ENCODE measurements at regions not wholly inside any gene's neighbourhood (a gene's known extent, or its start where the extent isn't known, plus 50 kb on each side); places are given as distances from the start of the nearest gene placed in this dataset.
"Not testable (repeated sequence)": the region's sequence is repeated elsewhere in the genome, so short reads cannot be mapped to it uniquely, and the experiment has no call there.

DNA sequence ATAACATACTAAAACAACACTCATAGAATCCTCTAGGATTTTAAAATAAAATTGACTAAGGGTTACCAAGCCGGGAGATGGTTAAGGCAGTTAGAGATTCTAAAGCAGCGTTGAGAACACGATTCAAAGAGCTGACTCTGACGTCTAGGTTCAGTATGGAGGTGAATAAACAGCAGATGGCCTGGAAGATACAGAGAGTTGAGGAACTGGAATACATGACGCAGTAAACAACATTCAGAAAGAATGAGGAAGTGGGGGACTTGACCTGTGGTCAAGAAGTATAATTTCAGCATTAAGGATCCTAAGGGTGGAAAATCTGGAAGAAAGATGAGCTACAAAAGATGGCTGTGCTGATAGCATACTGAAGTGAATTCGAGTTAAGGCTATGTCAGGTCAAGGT, 172.5 kb upstream of the NBPF9 start:
- not testable (repeated sequence) for DNase-seq (ENCODE audit: low read depth, low spot score)

- DNase-seq (ENCODE audit: low read depth, low spot score) = not testable (repeated sequence)
These were observed 173.1 kb upstream of the NBPF9 start for GRCh38 chr1:149276496-149276895.

- DNase-seq (ENCODE audit: low read depth, low spot score) = not testable (repeated sequence)
These were observed 174.8 kb upstream of the NBPF9 start for GRCh38 chr1:149278156-149278555.

- DNase-seq (ENCODE audit: low read depth, low spot score) = not testable (repeated sequence)
These were observed 175.7 kb upstream of the NBPF9 start for GRCh38 chr1:149279015-149279414.

DNA sequence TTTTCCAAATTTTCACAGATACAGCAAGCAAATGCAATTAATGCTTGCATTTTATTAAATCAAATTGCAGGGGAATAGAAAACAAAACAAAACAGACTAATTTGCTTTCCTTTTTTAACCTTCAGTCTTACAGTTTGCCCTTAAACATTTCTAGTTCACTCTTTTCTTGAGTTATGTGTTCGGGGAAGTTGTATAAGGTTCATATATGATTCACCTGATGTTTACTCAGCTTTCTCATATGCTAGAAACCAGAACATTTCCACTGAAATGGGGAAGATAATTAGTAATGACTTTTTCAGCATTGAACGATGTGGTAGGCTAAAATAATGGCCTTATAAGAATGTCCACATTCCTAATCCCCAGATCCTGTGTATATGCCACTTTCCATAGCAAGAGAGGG, 176.2 kb upstream of the NBPF9 start:
- not testable (repeated sequence) for DNase-seq (ENCODE audit: low read depth, low spot score)

GRCh38 chr1:149284773-149285172, 181.4 kb upstream of the NBPF9 start:
- not testable (repeated sequence) for DNase-seq (ENCODE audit: low read depth, low spot score)

- DNase-seq (ENCODE audit: low read depth, low spot score) = not testable (repeated sequence)
These were observed 181.9 kb upstream of the NBPF9 start for GRCh38 chr1:149285205-149285604.

DNA sequence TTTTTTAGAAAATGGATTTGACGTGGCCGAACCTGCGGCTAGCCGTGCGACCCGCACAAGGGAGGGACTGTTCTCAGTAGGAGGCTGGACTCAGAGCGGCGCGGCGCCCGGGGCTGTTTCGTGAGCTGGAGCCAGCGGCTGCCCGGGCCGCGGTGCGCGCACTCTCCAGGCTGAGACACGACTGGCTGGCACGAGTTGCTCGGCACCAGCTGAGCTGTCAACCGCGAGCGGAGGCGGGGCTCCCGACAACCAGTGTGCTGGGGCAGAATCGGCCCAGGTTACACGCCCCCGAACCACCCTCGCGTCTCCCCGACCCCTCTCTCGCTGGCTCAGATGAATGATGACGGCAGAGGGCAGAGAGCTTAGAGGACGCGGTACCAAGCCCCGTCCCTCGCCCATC, 182.3 kb upstream of the NBPF9 start:
- not testable (repeated sequence) for DNase-seq (ENCODE audit: low read depth, low spot score)

GRCh38 chr1:149288580-149288979, 185.2 kb upstream of the NBPF9 start:
- DNase-seq (ENCODE audit: low read depth, low spot score) = not testable (repeated sequence)

GRCh38 chr1:149300478-149301218, 174.2 kb upstream of the NBPF19 start:
- not testable (repeated sequence) for DNase-seq (ENCODE audit: low read depth, low spot score)

DNA sequence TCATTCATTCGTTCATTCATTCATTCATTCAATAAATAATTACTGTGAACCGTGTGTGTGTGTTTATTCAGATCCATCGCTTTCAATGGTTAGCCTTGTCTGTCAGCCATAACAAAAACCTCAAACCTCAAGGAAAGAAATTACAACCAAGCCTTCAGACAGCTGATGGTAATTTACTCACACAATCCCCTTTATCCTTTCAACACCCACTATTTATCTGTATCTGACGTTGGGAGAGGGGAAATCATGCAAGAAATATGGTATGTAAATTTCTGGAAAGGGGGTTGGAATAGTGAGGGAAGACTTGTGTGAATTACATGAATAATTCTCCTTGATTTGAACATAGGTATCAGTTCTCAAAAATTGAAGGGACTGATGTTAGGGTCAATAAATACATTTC, 173.6 kb upstream of the NBPF19 start:
- DNase-seq (ENCODE audit: low read depth, low spot score) = not testable (repeated sequence)

DNA sequence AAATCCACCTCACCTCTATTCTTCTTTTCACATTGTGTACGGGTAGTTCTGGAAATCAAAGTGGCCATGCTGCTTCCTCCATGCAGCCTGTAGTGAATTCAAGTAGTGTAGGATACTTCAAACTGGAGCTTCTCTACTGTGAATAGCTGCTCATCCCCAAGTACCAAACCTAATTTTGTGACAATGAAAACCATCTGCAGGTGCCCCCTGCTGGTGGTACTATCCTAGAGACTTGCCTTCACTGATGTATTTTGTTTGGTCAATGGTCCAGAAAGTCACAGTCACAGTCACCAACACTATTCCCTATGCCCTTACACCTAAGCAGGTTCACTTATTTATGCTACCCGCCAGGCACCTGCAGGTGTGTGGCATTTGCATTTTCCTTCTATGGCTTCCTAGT, 170.0 kb upstream of the NBPF19 start:
- DNase-seq (ENCODE audit: low read depth, low spot score) = not testable (repeated sequence)

DNA sequence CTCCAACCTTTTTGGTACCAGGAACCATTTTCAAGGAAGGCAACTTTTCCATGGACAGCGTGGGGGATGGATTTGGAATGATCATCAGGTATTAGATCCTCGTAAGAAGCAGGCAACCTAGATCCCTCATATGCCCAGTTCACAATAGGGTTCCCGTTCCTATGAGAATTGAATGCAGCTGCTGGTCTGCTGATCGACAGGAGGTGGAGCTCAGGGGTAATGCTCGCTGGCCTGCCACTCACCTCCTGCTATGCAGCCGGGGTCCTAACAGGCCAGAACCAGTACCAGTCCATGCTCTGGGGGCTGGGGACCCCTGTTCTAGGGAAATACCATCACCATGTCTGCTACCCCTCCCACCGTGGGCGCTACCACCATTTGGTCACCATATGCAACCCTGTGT, 167.2 kb upstream of the NBPF19 start:
- not testable (repeated sequence) for DNase-seq (ENCODE audit: low read depth, low spot score)

DNA sequence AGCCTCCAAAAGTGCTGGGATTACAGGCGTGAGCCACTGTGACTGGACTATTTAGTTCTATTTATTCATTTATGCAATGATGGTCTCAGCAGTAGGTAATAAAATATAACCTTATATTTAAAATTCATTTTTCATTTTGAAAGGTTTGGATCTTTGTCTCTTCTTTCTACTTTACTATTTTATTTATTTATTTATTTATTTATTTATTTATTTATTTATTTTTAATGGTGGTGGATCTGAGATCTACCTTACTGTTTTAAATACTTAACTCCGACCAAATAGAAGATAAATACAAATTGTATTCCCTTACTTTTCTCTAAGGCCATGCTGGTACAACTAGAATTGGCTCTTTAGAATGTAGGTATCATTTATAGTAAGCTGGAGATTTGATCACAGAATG, 159.9 kb upstream of the NBPF19 start:
- not testable (repeated sequence) for DNase-seq (ENCODE audit: low read depth, low spot score)

DNA sequence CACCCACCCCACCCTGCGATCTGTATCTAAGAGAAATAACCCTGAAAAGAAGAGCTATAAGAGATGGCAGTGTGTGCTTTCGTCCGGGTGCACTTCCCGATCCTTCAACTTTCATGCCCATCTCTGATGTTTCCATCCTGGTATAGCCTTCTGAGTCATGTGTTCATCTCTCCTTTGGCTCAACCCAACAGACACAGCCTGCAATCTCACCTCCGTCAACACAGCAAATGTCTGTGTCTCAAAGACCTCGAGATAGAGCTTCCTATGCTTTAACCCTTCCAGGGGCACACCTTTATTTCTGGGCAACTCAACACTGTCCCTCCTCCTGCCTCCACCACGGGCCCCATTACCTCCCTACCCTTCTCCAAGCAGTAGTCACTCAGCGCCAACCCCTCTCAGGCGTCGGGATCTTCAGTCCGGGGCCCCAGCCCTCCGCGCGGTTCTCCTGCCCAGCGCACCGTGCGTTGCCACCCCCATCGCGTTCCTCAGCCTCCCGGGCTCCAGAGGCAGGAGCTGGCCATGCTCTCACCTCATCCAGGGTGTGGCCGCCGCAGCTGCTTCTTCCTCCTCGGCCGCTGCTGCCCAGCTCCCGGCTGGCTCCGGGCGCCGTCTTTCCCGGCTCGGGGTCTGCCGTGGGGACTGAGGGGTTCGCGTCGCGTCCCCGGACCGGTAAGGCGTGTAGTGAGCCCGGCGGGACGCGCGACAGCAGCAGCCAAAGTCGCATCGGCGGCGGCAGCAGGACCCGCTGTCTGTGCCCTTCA, 153.7 kb upstream of the NBPF19 start:
- DNase-seq (ENCODE audit: low read depth, low spot score) = not testable (repeated sequence)

- DNase-seq (ENCODE audit: low read depth, low spot score) = not testable (repeated sequence)
These were observed 153.2 kb upstream of the NBPF19 start for GRCh38 chr1:149321732-149322016.

GRCh38 chr1:149330081-149330335, 144.8 kb upstream of the NBPF19 start:
- DNase-seq (ENCODE audit: low read depth, low spot score) = not testable (repeated sequence)

- not testable (repeated sequence) for DNase-seq (ENCODE audit: low read depth, low spot score)
These were observed 138.8 kb upstream of the NBPF19 start for GRCh38 chr1:149336082-149336481.

GRCh38 chr1:149338221-149338691, 136.6 kb upstream of the NBPF19 start:
- not testable (repeated sequence) for DNase-seq (ENCODE audit: low read depth, low spot score)

- DNase-seq (ENCODE audit: low read depth, low spot score) = not testable (repeated sequence)
These were observed 136.1 kb upstream of the NBPF19 start for GRCh38 chr1:149338698-149339097.

DNA sequence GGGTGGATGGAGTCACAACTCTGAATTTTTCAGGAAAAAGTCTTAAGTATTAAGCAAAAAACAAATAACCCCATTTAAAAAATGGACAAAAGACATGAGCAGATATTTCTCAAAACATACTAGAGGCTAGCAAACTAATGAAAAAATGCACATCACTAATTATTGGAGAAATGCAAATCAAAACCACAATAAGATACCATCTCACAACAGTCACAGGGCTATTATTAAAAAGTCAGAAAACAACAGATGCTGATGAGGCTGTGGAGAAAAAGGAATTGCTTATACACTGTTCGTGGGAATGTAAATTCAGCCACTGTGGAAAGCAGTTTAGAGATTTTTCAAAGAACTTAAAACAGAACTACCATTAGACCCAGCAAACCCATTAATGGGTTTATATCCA, 125.4 kb upstream of the NBPF19 start:
- not testable (repeated sequence) for DNase-seq (ENCODE audit: low read depth, low spot score)

DNA sequence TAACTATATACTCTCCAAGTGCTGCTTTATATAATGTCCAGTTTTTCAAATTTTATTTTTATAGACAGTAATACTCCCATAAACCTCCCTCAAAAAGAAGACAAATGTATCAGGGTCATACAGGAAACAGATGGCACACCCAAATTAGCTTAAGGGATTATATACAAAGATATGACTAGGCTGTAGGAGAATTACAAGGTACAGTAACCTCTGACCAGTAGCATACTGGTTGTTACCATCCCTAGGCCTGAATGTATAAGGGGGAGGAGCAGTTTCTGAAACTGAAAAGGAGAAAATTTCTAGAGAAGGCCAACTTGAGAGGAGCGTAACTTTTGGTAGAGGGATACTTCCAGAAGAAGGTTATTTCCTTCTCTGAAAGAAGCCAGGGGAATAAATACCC, 122.6 kb upstream of the NBPF19 start:
- DNase-seq (ENCODE audit: low read depth, low spot score) = not testable (repeated sequence)

DNA sequence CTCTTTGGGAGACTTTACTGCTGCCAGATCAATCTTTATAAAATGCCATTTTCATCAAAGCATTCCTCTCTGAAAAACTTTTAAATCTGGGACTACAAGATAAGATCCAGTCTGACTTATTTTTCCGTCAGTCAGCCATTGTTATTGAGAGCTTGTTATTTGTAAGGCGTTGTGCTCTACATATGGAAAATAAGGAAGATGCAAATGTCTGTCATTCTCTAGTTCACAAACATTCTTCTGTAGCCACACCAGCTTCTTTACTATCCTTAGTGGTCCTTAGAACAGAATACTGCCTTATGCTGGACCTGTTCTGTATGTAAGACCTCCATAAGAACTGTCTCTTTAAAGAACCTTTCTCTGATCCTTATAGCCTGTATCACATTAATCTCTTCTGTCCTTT, 120.3 kb upstream of the NBPF19 start:
- not testable (repeated sequence) for DNase-seq (ENCODE audit: low read depth, low spot score)

All from ELF-1 (cell line).